Keratinocyte (primary cell): ENCODE measurements at regions not wholly inside any gene's neighbourhood (a gene's known extent, or its start where the extent isn't known, plus 50 kb on each side); places are given as distances from the start of the nearest gene placed in this dataset.
A peak's percentile ranks its signal among the peaks of the same experiment; 100 is the strongest.

Experiments used
- DNase-seq: peaks from one replicate; pipeline ENCODE4 v3.0.0-alpha.2; 2011; ENCODE audit warnings: low read depth, missing footprints, low spot score
- FAIRE-seq: peaks from 2 replicates; lab custom pipeline; 2011; peaks lifted over from hg19 to GRCh38; lab: Jason Lieb, UNC
- H2AFZ ChIP-seq: 2 replicates; pipeline ENCODE4 v1.6.0; 2012; ENCODE audit warnings: low read length, control low read depth, inconsistent platforms; ENCODE audit not compliant: control insufficient read depth
- H3K27ac ChIP-seq: 2 replicates; pipeline ENCODE4 v1.5.1; 2011; ENCODE audit warnings: low read length; ENCODE audit not compliant: control insufficient read depth, insufficient read depth
- H3K27me3 ChIP-seq: 3 replicates; pipeline ENCODE4 v1.6.0; 2011; ENCODE audit warnings: low read length; ENCODE audit not compliant: control insufficient read depth, insufficient read depth; ENCODE audit errors: extremely low read depth
- H3K36me3 ChIP-seq, 2 experiments: 2 replicates in 1 of 2; 3 replicates in 1 of 2; pipeline ENCODE4 v1.5.1; 2011; ENCODE audit warnings: low read length in 2 of 2, mild to moderate bottlenecking in 1 of 2; ENCODE audit not compliant: control insufficient read depth in 2 of 2, insufficient read depth in 2 of 2; ENCODE audit errors: extremely low read depth in 1 of 2
- H3K4me1 ChIP-seq: 3 replicates; pipeline ENCODE4 v1.5.1; 2011; ENCODE audit warnings: low read length; ENCODE audit not compliant: control insufficient read depth, insufficient read depth; ENCODE audit errors: extremely low read depth
- H3K4me2 ChIP-seq: 3 replicates; pipeline ENCODE4 v1.6.0; 2011; ENCODE audit warnings: low read depth, low read length; ENCODE audit not compliant: control insufficient read depth, insufficient read depth; ENCODE audit errors: extremely low read depth
- H3K4me3 ChIP-seq, 3 experiments: fragments of 200-600 bp in 1 of 3; sonication (generic) in 1 of 3; 2 replicates in 2 of 3; 3 replicates in 1 of 3; pipeline ENCODE4 v1.5.1; 2011 to 2016; ENCODE audit warnings: low read length in 3 of 3, mild to moderate bottlenecking in 3 of 3, control low read depth in 2 of 3, inconsistent platforms in 1 of 3, low read depth in 1 of 3, mixed read lengths in 1 of 3, mixed run types in 1 of 3, moderate library complexity in 1 of 3; ENCODE audit not compliant: control insufficient read depth in 2 of 3, insufficient read depth in 2 of 3; ENCODE audit errors: extremely low read depth in 1 of 3
- H3K79me2 ChIP-seq: 2 replicates; pipeline ENCODE4 v1.6.0; 2012; ENCODE audit warnings: low read length; ENCODE audit not compliant: control insufficient read depth, insufficient read depth
- H3K9ac ChIP-seq: 3 replicates; pipeline ENCODE4 v1.6.0; 2011; ENCODE audit warnings: low read length; ENCODE audit not compliant: control insufficient read depth, insufficient read depth; ENCODE audit errors: extremely low read depth
- H3K9me1 ChIP-seq: 3 replicates; pipeline ENCODE4 v1.6.0; 2011; ENCODE audit warnings: low read length; ENCODE audit not compliant: control insufficient read depth, insufficient read depth; ENCODE audit errors: extremely low read depth
- H3K9me3 ChIP-seq: 2 replicates; pipeline ENCODE4 v1.5.1; 2012; ENCODE audit warnings: low read depth, low read length; ENCODE audit not compliant: control insufficient read depth
- H4K20me1 ChIP-seq: 3 replicates; pipeline ENCODE4 v1.6.0; 2011; ENCODE audit warnings: low read length; ENCODE audit not compliant: control insufficient read depth, insufficient read depth; ENCODE audit errors: extremely low read depth
- EZH2 ChIP-seq: IDR thresholded peaks from one replicate; pipeline ENCODE4 v1.6.1; 2012; ENCODE audit warnings: inconsistent platforms, mild to moderate bottlenecking, low read length, moderate library complexity
- dilution Hi-C: fragments of 300-500 bp; cut with MboI; formaldehyde crosslinking; loops from one replicate; pipeline ENCODE4 v1.7.0; 2020; ENCODE audit warnings: low sequenced_read_pairs; ENCODE audit not compliant: extremely low pct_ligation_motif_present
- TF ChIP-seq, protein P1 (sequence below), 3 experiments: IDR thresholded peaks in 1 of 3; conservative IDR thresholded peaks in 1 of 3; optimal IDR thresholded peaks in 1 of 3; 2 replicates in 2 of 3; 3 replicates in 1 of 3; pipeline versions ENCODE3 to v1.5.1; 2011; ENCODE audit warnings: low read length in 3 of 3, mild to moderate bottlenecking in 3 of 3, moderate library complexity in 2 of 3, control low read depth in 1 of 3, inconsistent platforms in 1 of 3; ENCODE audit not compliant: insufficient read depth in 2 of 3; ENCODE audit errors: extremely low read depth in 1 of 3

DNA sequence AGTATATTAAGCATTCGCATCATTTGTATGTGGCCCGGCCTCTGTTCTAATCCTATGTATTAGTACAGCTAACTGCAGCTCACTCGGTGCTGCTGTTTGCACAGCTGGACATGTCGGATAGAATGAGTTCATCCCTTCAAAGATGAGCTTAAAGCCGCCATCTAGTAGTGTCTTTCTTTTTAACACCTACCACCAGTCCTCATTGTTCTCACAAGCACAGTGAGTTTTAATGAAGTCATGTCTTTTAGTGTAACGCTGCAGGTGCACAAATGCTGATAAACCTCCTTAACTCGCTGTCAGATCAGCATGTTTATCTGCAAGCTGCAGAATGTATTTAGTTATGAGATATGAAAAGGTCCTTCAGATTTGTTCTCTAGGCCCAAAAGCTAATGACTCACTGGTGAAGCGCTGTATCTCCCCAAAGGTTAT is 247.5 kb downstream of the MTERF1 start:
- no peaks in the 10 kb centered on the region for H4K20me1 ChIP-seq
- H3K9ac ChIP-seq = no peak overlapping the region
- no peak overlapping the region for H3K4me2 ChIP-seq
- H3K27ac ChIP-seq = no peak overlapping the region
- H3K36me3 ChIP-seq = no peaks in the 10 kb centered on the region
- dilution Hi-C loops = no loop called here
- TF ChIP-seq, protein P1, sequence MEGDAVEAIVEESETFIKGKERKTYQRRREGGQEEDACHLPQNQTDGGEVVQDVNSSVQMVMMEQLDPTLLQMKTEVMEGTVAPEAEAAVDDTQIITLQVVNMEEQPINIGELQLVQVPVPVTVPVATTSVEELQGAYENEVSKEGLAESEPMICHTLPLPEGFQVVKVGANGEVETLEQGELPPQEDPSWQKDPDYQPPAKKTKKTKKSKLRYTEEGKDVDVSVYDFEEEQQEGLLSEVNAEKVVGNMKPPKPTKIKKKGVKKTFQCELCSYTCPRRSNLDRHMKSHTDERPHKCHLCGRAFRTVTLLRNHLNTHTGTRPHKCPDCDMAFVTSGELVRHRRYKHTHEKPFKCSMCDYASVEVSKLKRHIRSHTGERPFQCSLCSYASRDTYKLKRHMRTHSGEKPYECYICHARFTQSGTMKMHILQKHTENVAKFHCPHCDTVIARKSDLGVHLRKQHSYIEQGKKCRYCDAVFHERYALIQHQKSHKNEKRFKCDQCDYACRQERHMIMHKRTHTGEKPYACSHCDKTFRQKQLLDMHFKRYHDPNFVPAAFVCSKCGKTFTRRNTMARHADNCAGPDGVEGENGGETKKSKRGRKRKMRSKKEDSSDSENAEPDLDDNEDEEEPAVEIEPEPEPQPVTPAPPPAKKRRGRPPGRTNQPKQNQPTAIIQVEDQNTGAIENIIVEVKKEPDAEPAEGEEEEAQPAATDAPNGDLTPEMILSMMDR (optimal IDR thresholded peaks at IDR 0.05 in 1 of 3, IDR thresholded peaks at IDR 0.05 in 1 of 3, conservative IDR thresholded peaks at IDR 0.05 in 1 of 3; ENCODE audit: extremely low read depth in 1 of 3, insufficient read depth in 2 of 3, low read length in 3 of 3) = no peak
- no peak for TF ChIP-seq EZH2
- no peaks in the 10 kb centered on the region for H3K9me3 ChIP-seq
- no peaks in the 10 kb centered on the region for H3K9me1 ChIP-seq
- no peaks in the 10 kb centered on the region for H3K79me2 ChIP-seq
- DNase-seq (no peak), FAIRE-seq (no peak)
- H3K27me3 ChIP-seq = no peaks in the 10 kb centered on the region
- no peak overlapping the region for H2AFZ ChIP-seq
- H3K4me1 ChIP-seq = peaks cover 7% of the 10 kb centered on the region
- H3K4me3 ChIP-seq = no peak overlapping the region

DNA sequence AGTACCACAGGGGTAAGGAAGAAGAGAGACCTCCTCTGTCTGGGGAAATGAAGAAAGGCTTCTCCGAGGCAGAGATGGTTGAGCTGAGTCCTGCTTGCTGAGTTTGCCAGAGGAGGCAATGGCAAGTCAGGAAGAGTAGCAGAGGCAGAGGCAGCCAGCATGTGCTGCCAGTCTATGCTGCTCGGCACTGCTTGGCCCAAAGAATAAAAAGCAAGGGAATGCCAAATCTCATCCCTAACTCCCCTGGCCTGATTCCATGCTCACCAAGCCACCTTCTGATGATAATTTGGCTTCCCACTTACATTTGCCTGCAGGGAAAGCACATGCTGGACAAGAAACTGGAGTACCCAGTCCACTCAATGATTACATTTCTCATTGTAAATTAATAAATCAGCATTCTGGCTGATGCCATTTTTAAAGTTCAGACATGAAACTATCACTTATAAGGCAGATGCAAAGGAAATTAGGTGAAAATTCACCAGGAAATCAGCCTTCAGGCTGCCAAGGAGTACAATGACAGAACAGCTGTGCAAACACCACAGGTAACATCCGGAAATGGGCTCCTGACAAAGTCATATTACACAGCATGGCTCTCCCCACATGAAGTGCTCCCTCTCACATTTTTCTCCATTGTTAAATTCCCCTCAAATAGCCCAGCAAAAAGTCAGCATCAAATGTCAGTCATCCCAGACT is 245.9 kb downstream of the MTERF1 start:
- no peak overlapping the region for H2AFZ ChIP-seq
- H3K9me1 ChIP-seq = no peaks in the 10 kb centered on the region
- TF ChIP-seq EZH2 = no peak
- TF ChIP-seq, protein P1 (optimal IDR thresholded peaks at IDR 0.05 in 1 of 3, IDR thresholded peaks at IDR 0.05 in 1 of 3, conservative IDR thresholded peaks at IDR 0.05 in 1 of 3; ENCODE audit: extremely low read depth in 1 of 3, insufficient read depth in 2 of 3, low read length in 3 of 3) = no peak
- H3K4me3 ChIP-seq = no peak overlapping the region
- no peaks in the 10 kb centered on the region for H3K4me1 ChIP-seq
- H4K20me1 ChIP-seq = no peaks in the 10 kb centered on the region
- no peak overlapping the region for H3K4me2 ChIP-seq
- no peak overlapping the region for H3K27ac ChIP-seq
- H3K36me3 ChIP-seq = no peaks in the 10 kb centered on the region
- H3K9me3 ChIP-seq = no peaks in the 10 kb centered on the region
- H3K79me2 ChIP-seq = no peaks in the 10 kb centered on the region
- dilution Hi-C loops = no loop called here
- FAIRE-seq (peak; percentile 39), DNase-seq (no peak)
- H3K9ac ChIP-seq = no peak overlapping the region
- no peaks in the 10 kb centered on the region for H3K27me3 ChIP-seq
